OCI-LY3 (cell line): ENCODE measurements at regions not wholly inside any gene's neighbourhood (a gene's known extent, or its start where the extent isn't known, plus 50 kb on each side); places are given as distances from the start of the nearest gene placed in this dataset.

Source experiments
- H2AFZ ChIP-seq: fragments of 200-600, 300-600 bp; shearing (Covaris generic); 2 replicates; pipeline ENCODE4 v1.6.0; 2014; ENCODE audit warnings: antibody characterized with exemption, low read depth, low read length
- H3K27ac ChIP-seq: fragments of 200-600, 300-600 bp; sonication (generic); 2 replicates; pipeline ENCODE4 v1.5.1; 2014; ENCODE audit warnings: mild to moderate bottlenecking, low read length, moderate library complexity, mixed read lengths
- H3K27me3 ChIP-seq: fragments of 200-600, 300-600 bp; sonication (generic); 2 replicates; pipeline ENCODE4 v1.6.1; 2014; ENCODE audit warnings: low read depth, low read length, mixed read lengths
- H3K36me3 ChIP-seq: fragments of 200-600, 300-600 bp; sonication (generic); replicated peaks from 2 replicates; pipeline ENCODE3; 2014; ENCODE audit warnings: low read depth, low read length, mixed read lengths
- H3K4me1 ChIP-seq: fragments of 300-600, 200-600 bp; sonication (generic); 2 replicates; pipeline ENCODE4 v1.6.1; 2014; ENCODE audit warnings: low read length, mixed read lengths
- H3K4me2 ChIP-seq: fragments of 200-600, 300-600 bp; sonication (generic); 2 replicates; pipeline ENCODE4 v1.6.1; 2014; ENCODE audit warnings: low read length, mixed read lengths
- H3K4me3 ChIP-seq: fragments of 300-600, 200-600 bp; sonication (generic); 2 replicates; pipeline ENCODE4 v1.5.1; 2014; ENCODE audit warnings: antibody characterized with exemption, mild to moderate bottlenecking, low read length, moderate library complexity
- H3K79me2 ChIP-seq: fragments of 300-600, 200-600 bp; shearing (Covaris generic); 2 replicates; pipeline ENCODE4 v1.6.1; 2014; ENCODE audit warnings: mild to moderate bottlenecking, low read length, mixed read lengths
- H3K9ac ChIP-seq: fragments of 300-600, 200-600 bp; shearing (Covaris generic); 2 replicates; pipeline ENCODE4 v1.6.0; 2014; ENCODE audit warnings: mild to moderate bottlenecking, low read length, moderate library complexity
- H3K9me3 ChIP-seq: fragments of 200-600, 300-600 bp; shearing (Covaris generic); 2 replicates; pipeline ENCODE4 v1.6.1; 2014; ENCODE audit warnings: low read length, mixed read lengths; ENCODE audit not compliant: insufficient read depth
- H4K20me1 ChIP-seq: fragments of 200-600, 300-600 bp; sonication (generic); 2 replicates; pipeline ENCODE4 v1.6.1; 2016; ENCODE audit warnings: low read length, mixed read lengths; ENCODE audit not compliant: insufficient read depth
- CTCF ChIP-seq: fragments of 200-600, 300-600 bp; sonication (generic); IDR thresholded peaks from 2 replicates; pipeline ENCODE4 v1.5.1; 2014; ENCODE audit warnings: antibody characterized with exemption, low read length, low read depth
- EZH2phosphoT487 ChIP-seq: fragments of 200-600 bp; shearing (Covaris generic); IDR thresholded peaks from 2 replicates; pipeline ENCODE4 v1.6.1; 2018; ENCODE audit warnings: antibody characterized with exemption, mixed run types, low read depth

GRCh38 chr9:12956805-12957204 is 182.0 kb downstream of the LURAP1L start:
- peaks cover 15% of the 10 kb centered on the region for H3K9me3 ChIP-seq
- peaks cover 30% of the 10 kb centered on the region for H3K36me3 ChIP-seq
- no peak overlapping the region for H3K27ac ChIP-seq
- H4K20me1 ChIP-seq, result no peaks in the 10 kb centered on the region
- H3K4me2 ChIP-seq, result no peak overlapping the region
- peaks cover 62% of the 10 kb centered on the region for H3K4me1 ChIP-seq
- H3K4me3 ChIP-seq, result no peak overlapping the region
- TF ChIP-seq EZH2phosphoT487, result no peak
- H3K27me3 ChIP-seq, result no peaks in the 10 kb centered on the region
- no peak overlapping the region for H3K9ac ChIP-seq
- no peak overlapping the region for H2AFZ ChIP-seq
- H3K79me2 ChIP-seq, result no peaks in the 10 kb centered on the region

GRCh38 chr9:12958279-12958678 is 183.5 kb downstream of the LURAP1L start:
- Histone ChIP-seq H3K9me3 (peaks cover 15% of the 10 kb centered on the region), H3K4me2 (peak overlapping the region; percentile 2; the same call in 1 of the 2 replicates), H3K27ac (peak overlapping the region; percentile 70), H3K27me3 (no peaks in the 10 kb centered on the region), H4K20me1 (no peaks in the 10 kb centered on the region), H3K36me3 (peaks cover 30% of the 10 kb centered on the region), H3K9ac (no peak overlapping the region; the same call in 1 of the 2 replicates), H3K4me1 (peaks cover 70% of the 10 kb centered on the region), H2AFZ (no peak overlapping the region), H3K4me3 (no peak overlapping the region), H3K79me2 (no peaks in the 10 kb centered on the region)
- TF ChIP-seq CTCF, result no peak

- Histone ChIP-seq H3K27ac (peak overlapping the region; percentile 75), H3K4me2 (peak overlapping the region; percentile 29), H3K4me3 (no peak overlapping the region), H3K79me2 (no peaks in the 10 kb centered on the region), H3K9ac (no peak overlapping the region; the same call in 1 of the 2 replicates), H3K27me3 (no peaks in the 10 kb centered on the region), H4K20me1 (no peaks in the 10 kb centered on the region), H3K36me3 (peaks cover 30% of the 10 kb centered on the region), H2AFZ (no peak overlapping the region), H3K9me3 (peaks cover 15% of the 10 kb centered on the region), H3K4me1 (peaks cover 74% of the 10 kb centered on the region)
- TF ChIP-seq CTCF (no peak), EZH2phosphoT487 (no peak)
Observed at GRCh38 chr9:12958708-12959107, 183.9 kb downstream of the LURAP1L start.

GRCh38 chr9:12961276-12961809 is 186.5 kb downstream of the LURAP1L start:
- no peaks in the 10 kb centered on the region for H4K20me1 ChIP-seq
- H3K4me1 ChIP-seq, result peaks cover 57% of the 10 kb centered on the region
- no peak for TF ChIP-seq EZH2phosphoT487
- TF ChIP-seq CTCF, result no peak
- no peak overlapping the region for H3K4me2 ChIP-seq
- peaks cover 12% of the 10 kb centered on the region for H3K9me3 ChIP-seq
- no peak overlapping the region for H3K27ac ChIP-seq
- no peak overlapping the region for H2AFZ ChIP-seq
- H3K79me2 ChIP-seq, result no peaks in the 10 kb centered on the region
- H3K9ac ChIP-seq, result no peak overlapping the region
- no peaks in the 10 kb centered on the region for H3K27me3 ChIP-seq
- no peak overlapping the region for H3K4me3 ChIP-seq
- H3K36me3 ChIP-seq, result peaks cover 26% of the 10 kb centered on the region
